Spleen (tissue), 7 donors: ENCODE measurements at regions not wholly inside any gene's neighbourhood (a gene's known extent, or its start where the extent isn't known, plus 50 kb on each side); places are given as distances from the start of the nearest gene placed in this dataset.

Source experiments
- CTCF ChIP-seq, 11 experiments: fragments of 200-600 bp in 7 of 11; fragments of 450-650 bp in 4 of 11; sonication (generic) in 4 of 11; IDR thresholded peaks in 8 of 11; conservative IDR thresholded peaks in 3 of 11; 1 replicate in 7 of 11; 2 replicates in 4 of 11; pipeline versions ENCODE4 v1.4.0 to v1.8.0; 2016 to 2021; ENCODE audit warnings: antibody characterized with exemption in 11 of 11, inconsistent platforms in 4 of 11, mild to moderate bottlenecking in 1 of 11
- POLR2A ChIP-seq, 3 donors: fragments of 450-650 bp; IDR thresholded peaks; one replicate each; pipeline ENCODE4 v1.5.1; 2017; ENCODE audit warnings: antibody characterized with exemption in 3 of 3, mild to moderate bottlenecking in 1 of 3
- POLR2AphosphoS5 ChIP-seq, 3 donors: sonication (generic); formaldehyde crosslinking; IDR thresholded peaks; one replicate each; pipeline ENCODE4 v1.5.1; 2017; ENCODE audit warnings: antibody characterized with exemption in 3 of 3
- donor health status: DM: no; HTN: no; CAD: no; lungs with moderate emphysema.
- donor health status: DM: no; HTN: no; CAD: no.
- donor health status: DM: no; HTN: no; CAD: no.

- no peak for TF ChIP-seq CTCF (IDR thresholded peaks at IDR 0.05 in 8 of 11, conservative IDR thresholded peaks at IDR 0.05 in 3 of 11)
- TF ChIP-seq POLR2A (IDR thresholded peaks at IDR 0.05): no peak
- TF ChIP-seq POLR2AphosphoS5 (IDR thresholded peaks at IDR 0.05): no peak
Measured at GRCh38 chr9:126173929-126174328, 152.7 kb upstream of the MVB12B start.
